ENCODE measurements at regions not wholly inside any gene's neighbourhood (a gene's known extent, or its start where the extent isn't known, plus 50 kb on each side); places are given as distances from the start of the nearest gene placed in this dataset.

- Histone ChIP-seq H3K4me3 (no peak overlapping the region), H3K27me3 (no peaks in the 10 kb centered on the region), H3K9me3 (replicated peaks in 1 of 3) (no peaks in the 10 kb centered on the region), H3K36me3 (replicated peaks in 1 of 2) (no peaks in the 10 kb centered on the region), H3K4me1 (replicated peaks in 1 of 2) (no peaks in the 10 kb centered on the region), H3K27ac (no peak overlapping the region)
- TF ChIP-seq POLR2A (IDR thresholded peaks at IDR 0.05) (no peak), CTCF (IDR thresholded peaks at IDR 0.05) (no peak)
- DNase-seq = no peak
- intact Hi-C loops (cut with DNase I) = no loop called here
- WGBS, 4 donors = 73 to 82% (median 79%) methylated on average over 1 of the region's 1 CpG
Measured at GRCh38 chr3:1703169-1703568, 395.5 kb upstream of the CNTN4 start.

GRCh38 chr3:1710663-1711062 is 388.0 kb upstream of the CNTN4 start:
- Histone ChIP-seq H3K4me1 (replicated peaks in 1 of 2) (no peaks in the 10 kb centered on the region), H3K27me3 (no peaks in the 10 kb centered on the region), H3K9me3 (replicated peaks in 1 of 3) (no peaks in the 10 kb centered on the region), H3K36me3 (replicated peaks in 1 of 2) (no peaks in the 10 kb centered on the region), H3K4me3 (no peak overlapping the region), H3K27ac (no peak overlapping the region)
- no peak for DNase-seq
- TF ChIP-seq POLR2A (IDR thresholded peaks at IDR 0.05) = no peak
- no peak for TF ChIP-seq CTCF (IDR thresholded peaks at IDR 0.05)
- intact Hi-C loops (cut with DNase I) = no loop called here
- WGBS, 4 donors = 82 to 96% (median 91%) methylated on average over 7 to 11 of the region's 11 CpGs

GRCh38 chr3:1717524-1717923 is 381.1 kb upstream of the CNTN4 start:
- Histone ChIP-seq H3K27ac (no peak overlapping the region), H3K27me3 (no peaks in the 10 kb centered on the region), H3K4me1 (replicated peaks in 1 of 2) (no peaks in the 10 kb centered on the region), H3K9me3 (replicated peaks in 1 of 3) (no peaks in the 10 kb centered on the region), H3K4me3 (no peak overlapping the region), H3K36me3 (replicated peaks in 1 of 2) (no peaks in the 10 kb centered on the region)
- DNase-seq = no peak
- intact Hi-C loops (cut with DNase I) = no loop called here
- no peak for TF ChIP-seq CTCF (IDR thresholded peaks at IDR 0.05)
- no peak for TF ChIP-seq POLR2A (IDR thresholded peaks at IDR 0.05)

- no peaks in the 10 kb centered on the region for H3K9me3 ChIP-seq (replicated peaks in 1 of 3)
- intact Hi-C loops (cut with DNase I) = no loop called here
- no peak for TF ChIP-seq CTCF (IDR thresholded peaks at IDR 0.05)
- TF ChIP-seq POLR2A (IDR thresholded peaks at IDR 0.05) = no peak
- H3K36me3 ChIP-seq (replicated peaks in 1 of 2) = no peaks in the 10 kb centered on the region
- 63 to 80% (median 72%) methylated on average over 1 of the region's 1 CpG for WGBS, 4 donors
- no peaks in the 10 kb centered on the region for H3K27me3 ChIP-seq
- H3K27ac ChIP-seq = no peak overlapping the region
- DNase-seq = no peak
- no peaks in the 10 kb centered on the region for H3K4me1 ChIP-seq (replicated peaks in 1 of 2)
- H3K4me3 ChIP-seq = no peak overlapping the region
Measured at GRCh38 chr3:1723726-1724125, 374.9 kb upstream of the CNTN4 start.

Data from adrenal gland (tissue), 9 donors.